ENCODE measurements at regions not wholly inside any gene's neighbourhood (a gene's known extent, or its start where the extent isn't known, plus 50 kb on each side); places are given as distances from the start of the nearest gene placed in this dataset.

- H3F3A ChIP-seq (ENCODE audit: control insufficient read depth, insufficient read depth): no peaks in the 10 kb centered on the region; the same call in 1 of the 2 replicates
- TF ChIP-seq EZH2phosphoT487 (IDR thresholded peaks at IDR 0.05; ENCODE audit: borderline replicate concordance, low read length): no peak
- no peaks in the 10 kb centered on the region for H4K20me1 ChIP-seq (ENCODE audit: control insufficient read depth, insufficient read depth, low read depth, low read length)
- no peaks in the 10 kb centered on the region for H3K27me3 ChIP-seq (ENCODE audit: control insufficient read depth, low read length)
- H3K9me3 ChIP-seq (ENCODE audit: control insufficient read depth, insufficient read depth, low read length): peaks cover 20% of the 10 kb centered on the region; the same call in 1 of the 2 replicates
- no peak overlapping the region for H3K4me2 ChIP-seq (ENCODE audit: low read length)
- H3K9me2 ChIP-seq (replicated peaks; ENCODE audit: control insufficient read depth, low read length): no peaks in the 10 kb centered on the region
- no peaks in the 10 kb centered on the region for H3K36me3 ChIP-seq (ENCODE audit: control insufficient read depth, low read length)
- H3K4me3 ChIP-seq (ENCODE audit: low read length): no peak overlapping the region
- H3K4me1 ChIP-seq (ENCODE audit: control insufficient read depth, low read length): no peaks in the 10 kb centered on the region
- no peaks in the 10 kb centered on the region for H3K79me2 ChIP-seq (ENCODE audit: control insufficient read depth, low read length)
- no peak overlapping the region for H3K27ac ChIP-seq (ENCODE audit: low read depth, low read length)
Measured at GRCh38 chr7:50221028-50221427, 83.5 kb upstream of the IKZF1 start.

- no peak overlapping the region for H3K4me3 ChIP-seq (ENCODE audit: low read length)
- no peaks in the 10 kb centered on the region for H4K20me1 ChIP-seq (ENCODE audit: control insufficient read depth, insufficient read depth, low read depth, low read length)
- H3K9me3 ChIP-seq (ENCODE audit: control insufficient read depth, insufficient read depth, low read length): peaks cover 20% of the 10 kb centered on the region; the same call in 1 of the 2 replicates
- H3F3A ChIP-seq (ENCODE audit: control insufficient read depth, insufficient read depth): no peaks in the 10 kb centered on the region
- no peaks in the 10 kb centered on the region for H3K9me2 ChIP-seq (replicated peaks; ENCODE audit: control insufficient read depth, low read length)
- H3K27me3 ChIP-seq (ENCODE audit: control insufficient read depth, low read length): no peaks in the 10 kb centered on the region
- no peak overlapping the region for H3K27ac ChIP-seq (ENCODE audit: low read depth, low read length)
- no peaks in the 10 kb centered on the region for H3K4me1 ChIP-seq (ENCODE audit: control insufficient read depth, low read length)
- TF ChIP-seq EZH2phosphoT487 (IDR thresholded peaks at IDR 0.05; ENCODE audit: borderline replicate concordance, low read length) (no peak), CTCF (IDR thresholded peaks at IDR 0.05; ENCODE audit: low read depth, low read length, poor library complexity, severe bottlenecking) (no peak)
- no peaks in the 10 kb centered on the region for H3K36me3 ChIP-seq (ENCODE audit: control insufficient read depth, low read length)
- H3K4me2 ChIP-seq (ENCODE audit: low read length): no peak overlapping the region
- no peaks in the 10 kb centered on the region for H3K79me2 ChIP-seq (ENCODE audit: control insufficient read depth, low read length)
Measured at GRCh38 chr7:50220273-50220672, 84.2 kb upstream of the IKZF1 start.

GRCh38 chr7:50217821-50218281 lies 86.7 kb upstream of the IKZF1 start:
- Histone ChIP-seq H3K9me3 (ENCODE audit: control insufficient read depth, insufficient read depth, low read length) (peaks cover 17% of the 10 kb centered on the region; the same call in 1 of the 2 replicates), H3K9me2 (replicated peaks; ENCODE audit: control insufficient read depth, low read length) (no peaks in the 10 kb centered on the region), H3K79me2 (ENCODE audit: control insufficient read depth, low read length) (no peaks in the 10 kb centered on the region), H3K36me3 (ENCODE audit: control insufficient read depth, low read length) (no peaks in the 10 kb centered on the region), H4K20me1 (ENCODE audit: control insufficient read depth, insufficient read depth, low read depth, low read length) (no peaks in the 10 kb centered on the region), H3F3A (ENCODE audit: control insufficient read depth, insufficient read depth) (no peaks in the 10 kb centered on the region), H3K27ac (ENCODE audit: low read depth, low read length) (no peak overlapping the region), H3K27me3 (ENCODE audit: control insufficient read depth, low read length) (no peaks in the 10 kb centered on the region), H3K4me2 (ENCODE audit: low read length) (no peak overlapping the region), H3K4me3 (ENCODE audit: low read length) (no peak overlapping the region), H3K4me1 (ENCODE audit: control insufficient read depth, low read length) (peaks cover 14% of the 10 kb centered on the region)
- TF ChIP-seq EZH2phosphoT487 (IDR thresholded peaks at IDR 0.05; ENCODE audit: borderline replicate concordance, low read length) (no peak), CTCF (IDR thresholded peaks at IDR 0.05; ENCODE audit: low read depth, low read length, poor library complexity, severe bottlenecking) (no peak)

- no peak overlapping the region for H3K27ac ChIP-seq (ENCODE audit: low read depth, low read length)
- H3F3A ChIP-seq (ENCODE audit: control insufficient read depth, insufficient read depth): no peaks in the 10 kb centered on the region
- H3K79me2 ChIP-seq (ENCODE audit: control insufficient read depth, low read length): no peaks in the 10 kb centered on the region
- TF ChIP-seq EZH2phosphoT487 (IDR thresholded peaks at IDR 0.05; ENCODE audit: borderline replicate concordance, low read length) (no peak), CTCF (IDR thresholded peaks at IDR 0.05; ENCODE audit: low read depth, low read length, poor library complexity, severe bottlenecking) (no peak)
- no peaks in the 10 kb centered on the region for H3K27me3 ChIP-seq (ENCODE audit: control insufficient read depth, low read length)
- H3K9me3 ChIP-seq (ENCODE audit: control insufficient read depth, insufficient read depth, low read length): peaks cover 14% of the 10 kb centered on the region; the same call in 1 of the 2 replicates
- H3K4me1 ChIP-seq (ENCODE audit: control insufficient read depth, low read length): peaks cover 18% of the 10 kb centered on the region
- no peak overlapping the region for H3K4me3 ChIP-seq (ENCODE audit: low read length)
- H3K9me2 ChIP-seq (replicated peaks; ENCODE audit: control insufficient read depth, low read length): no peaks in the 10 kb centered on the region
- H3K4me2 ChIP-seq (ENCODE audit: low read length): no peak overlapping the region
- H3K36me3 ChIP-seq (ENCODE audit: control insufficient read depth, low read length): no peaks in the 10 kb centered on the region
- H4K20me1 ChIP-seq (ENCODE audit: control insufficient read depth, insufficient read depth, low read depth, low read length): no peaks in the 10 kb centered on the region
Measured at GRCh38 chr7:50217401-50217800, 87.1 kb upstream of the IKZF1 start.
